ENCODE measurements at regions not wholly inside any gene's neighbourhood (a gene's known extent, or its start where the extent isn't known, plus 50 kb on each side); places are given as distances from the start of the nearest gene placed in this dataset.

GRCh38 chr4:58209001-58209400, 1098.8 kb upstream of the IGFBP7 start:
- no peak overlapping the region for H3K27ac Mint-ChIP-seq
- H3K4me3 Mint-ChIP-seq = no peak overlapping the region
- H3K9me3 Mint-ChIP-seq = peaks cover 4% of the 10 kb centered on the region
- H3K4me1 Mint-ChIP-seq (ENCODE audit: low read depth) = no peaks in the 10 kb centered on the region
- H3K27me3 Mint-ChIP-seq = no peaks in the 10 kb centered on the region
- no peaks in the 10 kb centered on the region for H3K36me3 Mint-ChIP-seq (ENCODE audit: low read depth)

GRCh38 chr4:58205446-58206235, 1095.5 kb upstream of the IGFBP7 start:
- no peaks in the 10 kb centered on the region for H3K9me3 Mint-ChIP-seq
- no peaks in the 10 kb centered on the region for H3K36me3 Mint-ChIP-seq (ENCODE audit: low read depth)
- no peak overlapping the region for H3K27ac Mint-ChIP-seq
- no peak overlapping the region for H3K4me3 Mint-ChIP-seq
- H3K27me3 Mint-ChIP-seq = no peaks in the 10 kb centered on the region
- H3K4me1 Mint-ChIP-seq (ENCODE audit: low read depth) = no peaks in the 10 kb centered on the region

GRCh38 chr4:58192217-58192616, 1082.0 kb upstream of the IGFBP7 start:
- Mint-ChIP-seq H3K9me3 (peaks cover 13% of the 10 kb centered on the region), H3K27me3 (no peaks in the 10 kb centered on the region), H3K4me3 (no peak overlapping the region), H3K27ac (no peak overlapping the region), H3K36me3 (ENCODE audit: low read depth) (no peaks in the 10 kb centered on the region), H3K4me1 (ENCODE audit: low read depth) (no peaks in the 10 kb centered on the region)

- Mint-ChIP-seq H3K9me3 (peaks cover 9% of the 10 kb centered on the region), H3K27ac (no peak overlapping the region), H3K36me3 (ENCODE audit: low read depth) (no peaks in the 10 kb centered on the region), H3K27me3 (no peaks in the 10 kb centered on the region), H3K4me3 (no peak overlapping the region), H3K4me1 (ENCODE audit: low read depth) (no peaks in the 10 kb centered on the region)
Measured at GRCh38 chr4:58191109-58191508, 1080.9 kb upstream of the IGFBP7 start.

- H3K36me3 Mint-ChIP-seq (ENCODE audit: low read depth) = no peaks in the 10 kb centered on the region
- no peaks in the 10 kb centered on the region for H3K27me3 Mint-ChIP-seq
- no peak overlapping the region for H3K4me3 Mint-ChIP-seq
- no peak overlapping the region for H3K27ac Mint-ChIP-seq
- H3K4me1 Mint-ChIP-seq (ENCODE audit: low read depth) = no peaks in the 10 kb centered on the region
- H3K9me3 Mint-ChIP-seq = peaks cover 7% of the 10 kb centered on the region
Measured at GRCh38 chr4:58188316-58188715, 1078.1 kb upstream of the IGFBP7 start.

- peaks cover 15% of the 10 kb centered on the region for H3K9me3 Mint-ChIP-seq
- no peak overlapping the region for H3K4me3 Mint-ChIP-seq
- no peaks in the 10 kb centered on the region for H3K36me3 Mint-ChIP-seq (ENCODE audit: low read depth)
- no peak overlapping the region for H3K27ac Mint-ChIP-seq
- no peaks in the 10 kb centered on the region for H3K4me1 Mint-ChIP-seq (ENCODE audit: low read depth)
- H3K27me3 Mint-ChIP-seq = no peaks in the 10 kb centered on the region
Measured at GRCh38 chr4:58175024-58175423, 1064.8 kb upstream of the IGFBP7 start.

- H3K36me3 Mint-ChIP-seq (ENCODE audit: low read depth) = no peaks in the 10 kb centered on the region
- H3K27me3 Mint-ChIP-seq = no peaks in the 10 kb centered on the region
- H3K27ac Mint-ChIP-seq = no peak overlapping the region
- no peaks in the 10 kb centered on the region for H3K4me1 Mint-ChIP-seq (ENCODE audit: low read depth)
- peaks cover 8% of the 10 kb centered on the region for H3K9me3 Mint-ChIP-seq
- H3K4me3 Mint-ChIP-seq = no peak overlapping the region
Measured at GRCh38 chr4:58166490-58166889, 1056.3 kb upstream of the IGFBP7 start.

- no peak overlapping the region for H3K27ac Mint-ChIP-seq
- H3K9me3 Mint-ChIP-seq = no peaks in the 10 kb centered on the region
- no peak overlapping the region for H3K4me3 Mint-ChIP-seq
- no peaks in the 10 kb centered on the region for H3K27me3 Mint-ChIP-seq
- no peaks in the 10 kb centered on the region for H3K4me1 Mint-ChIP-seq (ENCODE audit: low read depth)
- no peaks in the 10 kb centered on the region for H3K36me3 Mint-ChIP-seq (ENCODE audit: low read depth)
Measured at GRCh38 chr4:58163156-58163555, 1053.0 kb upstream of the IGFBP7 start.

- H3K36me3 Mint-ChIP-seq (ENCODE audit: low read depth) = no peaks in the 10 kb centered on the region
- H3K9me3 Mint-ChIP-seq = peaks cover 22% of the 10 kb centered on the region
- no peaks in the 10 kb centered on the region for H3K4me1 Mint-ChIP-seq (ENCODE audit: low read depth)
- H3K27ac Mint-ChIP-seq = no peak overlapping the region
- H3K27me3 Mint-ChIP-seq = no peaks in the 10 kb centered on the region
- H3K4me3 Mint-ChIP-seq = no peak overlapping the region
Measured at GRCh38 chr4:58149404-58150085, 1039.4 kb upstream of the IGFBP7 start.

GRCh38 chr4:58144721-58145120, 1034.5 kb upstream of the IGFBP7 start:
- Mint-ChIP-seq H3K4me3 (no peak overlapping the region), H3K27me3 (no peaks in the 10 kb centered on the region), H3K4me1 (ENCODE audit: low read depth) (no peaks in the 10 kb centered on the region), H3K36me3 (ENCODE audit: low read depth) (no peaks in the 10 kb centered on the region), H3K9me3 (no peaks in the 10 kb centered on the region), H3K27ac (no peak overlapping the region)

- H3K9me3 Mint-ChIP-seq = no peaks in the 10 kb centered on the region
- H3K36me3 Mint-ChIP-seq (ENCODE audit: low read depth) = no peaks in the 10 kb centered on the region
- no peaks in the 10 kb centered on the region for H3K4me1 Mint-ChIP-seq (ENCODE audit: low read depth)
- H3K27me3 Mint-ChIP-seq = no peaks in the 10 kb centered on the region
- no peak overlapping the region for H3K27ac Mint-ChIP-seq
- H3K4me3 Mint-ChIP-seq = no peak overlapping the region
Measured at GRCh38 chr4:58138786-58139668, 1028.8 kb upstream of the IGFBP7 start.

- no peaks in the 10 kb centered on the region for H3K4me1 Mint-ChIP-seq (ENCODE audit: low read depth)
- no peak overlapping the region for H3K27ac Mint-ChIP-seq
- no peaks in the 10 kb centered on the region for H3K27me3 Mint-ChIP-seq
- H3K9me3 Mint-ChIP-seq = no peaks in the 10 kb centered on the region
- H3K36me3 Mint-ChIP-seq (ENCODE audit: low read depth) = no peaks in the 10 kb centered on the region
- no peak overlapping the region for H3K4me3 Mint-ChIP-seq
Measured at GRCh38 chr4:58136604-58137003, 1026.4 kb upstream of the IGFBP7 start.

GRCh38 chr4:58127680-58128079, 1017.5 kb upstream of the IGFBP7 start:
- no peak overlapping the region for H3K4me3 Mint-ChIP-seq
- no peaks in the 10 kb centered on the region for H3K4me1 Mint-ChIP-seq (ENCODE audit: low read depth)
- no peak overlapping the region for H3K27ac Mint-ChIP-seq
- no peaks in the 10 kb centered on the region for H3K9me3 Mint-ChIP-seq
- no peaks in the 10 kb centered on the region for H3K27me3 Mint-ChIP-seq
- H3K36me3 Mint-ChIP-seq (ENCODE audit: low read depth) = no peaks in the 10 kb centered on the region

GRCh38 chr4:58119298-58119697, 1009.1 kb upstream of the IGFBP7 start:
- no peaks in the 10 kb centered on the region for H3K4me1 Mint-ChIP-seq (ENCODE audit: low read depth)
- H3K4me3 Mint-ChIP-seq = no peak overlapping the region
- H3K27me3 Mint-ChIP-seq = no peaks in the 10 kb centered on the region
- peaks cover 8% of the 10 kb centered on the region for H3K9me3 Mint-ChIP-seq
- no peak overlapping the region for H3K27ac Mint-ChIP-seq
- no peaks in the 10 kb centered on the region for H3K36me3 Mint-ChIP-seq (ENCODE audit: low read depth)

GRCh38 chr4:58113126-58113525, 1002.9 kb upstream of the IGFBP7 start:
- no peaks in the 10 kb centered on the region for H3K4me1 Mint-ChIP-seq (ENCODE audit: low read depth)
- no peaks in the 10 kb centered on the region for H3K36me3 Mint-ChIP-seq (ENCODE audit: low read depth)
- H3K9me3 Mint-ChIP-seq = peaks cover 3% of the 10 kb centered on the region
- H3K4me3 Mint-ChIP-seq = no peak overlapping the region
- no peak overlapping the region for H3K27ac Mint-ChIP-seq
- H3K27me3 Mint-ChIP-seq = no peaks in the 10 kb centered on the region
